ENCODE measurements at regions not wholly inside any gene's neighbourhood (a gene's known extent, or its start where the extent isn't known, plus 50 kb on each side); places are given as distances from the start of the nearest gene placed in this dataset.

- no peak for TF ChIP-seq CTCF (IDR thresholded peaks at IDR 0.05)
Observed at GRCh38 chr6:44594481-44594880, 207.0 kb downstream of the CDC5L start.

DNA sequence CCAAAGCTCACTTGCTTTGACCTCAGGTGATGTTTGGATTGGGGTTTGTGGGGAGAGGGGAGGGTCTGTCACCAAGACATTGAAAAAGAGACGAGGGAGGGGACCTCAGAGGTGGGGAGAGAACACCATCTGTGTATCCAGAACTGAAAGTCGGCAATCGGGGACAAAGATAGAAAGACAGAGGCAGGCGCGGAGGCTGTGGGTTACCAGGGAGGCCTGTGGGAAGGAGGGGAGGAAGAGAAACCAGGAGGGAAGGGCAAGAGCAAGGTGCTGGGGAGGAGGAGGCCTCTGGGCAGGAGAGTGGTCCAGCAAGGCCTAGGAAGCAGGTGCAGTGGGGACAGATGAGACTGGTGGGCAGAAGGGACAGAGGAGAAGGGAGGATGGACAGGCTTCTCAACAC is 211.2 kb downstream of the CDC5L start:
- TF ChIP-seq CTCF (IDR thresholded peaks at IDR 0.05) = no peak

DNA sequence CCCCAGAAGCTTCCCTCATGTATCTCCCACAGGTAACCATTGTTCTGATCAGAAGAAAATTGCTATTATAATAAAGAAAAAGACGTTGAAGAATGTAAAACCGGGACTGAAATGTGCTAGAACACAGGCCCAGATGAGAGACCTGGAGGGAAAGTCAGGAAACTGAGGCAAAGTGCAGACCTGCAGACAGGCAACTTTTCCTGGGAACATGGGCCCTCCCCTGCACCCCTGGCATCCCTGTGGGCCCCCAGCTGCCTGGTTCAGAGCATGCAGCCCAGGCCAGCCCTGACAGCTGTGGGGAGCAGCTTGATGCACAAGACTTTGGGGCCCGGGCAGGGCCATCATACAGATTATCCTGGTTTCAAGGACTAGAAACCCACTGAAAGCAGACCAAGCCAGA is 212.2 kb downstream of the CDC5L start:
- no peak for TF ChIP-seq CTCF (IDR thresholded peaks at IDR 0.05)

DNA sequence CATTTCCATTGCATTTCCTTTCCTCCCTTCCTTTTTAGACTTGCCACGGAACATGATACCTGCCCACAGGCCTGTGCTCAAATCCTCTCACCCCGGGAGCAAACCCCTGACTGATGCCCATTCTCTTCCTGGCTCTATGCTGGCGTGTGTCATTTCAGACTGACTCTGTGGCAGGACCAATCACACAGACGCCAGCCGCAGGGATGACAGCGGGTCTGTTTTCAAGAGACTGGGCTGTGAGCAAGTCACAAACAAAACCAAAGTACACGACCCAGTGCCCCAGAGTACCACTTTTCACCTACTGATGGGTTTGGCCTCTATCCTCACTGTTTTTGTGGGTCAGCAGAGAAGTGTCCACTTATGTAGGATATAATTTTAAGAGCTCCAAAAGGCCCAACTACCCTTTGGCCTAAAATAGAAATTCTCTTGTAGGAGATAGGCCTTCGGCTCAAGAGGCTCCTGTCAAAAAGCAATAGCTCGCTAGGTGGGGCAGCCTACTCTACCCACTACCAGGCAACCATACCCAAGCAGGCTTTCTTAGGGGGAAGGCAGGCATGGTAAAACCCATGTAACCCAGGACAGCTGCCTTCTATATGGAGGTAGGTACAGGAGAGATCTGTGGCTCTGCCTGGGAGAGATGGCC is 215.7 kb downstream of the CDC5L start:
- TF ChIP-seq CTCF (IDR thresholded peaks at IDR 0.05) = no peak

GRCh38 chr6:44606504-44606903 is 219.0 kb downstream of the CDC5L start:
- no peak for TF ChIP-seq CTCF (IDR thresholded peaks at IDR 0.05)

GRCh38 chr6:44606976-44607375 is 219.5 kb downstream of the CDC5L start:
- TF ChIP-seq CTCF (IDR thresholded peaks at IDR 0.05) = no peak

DNA sequence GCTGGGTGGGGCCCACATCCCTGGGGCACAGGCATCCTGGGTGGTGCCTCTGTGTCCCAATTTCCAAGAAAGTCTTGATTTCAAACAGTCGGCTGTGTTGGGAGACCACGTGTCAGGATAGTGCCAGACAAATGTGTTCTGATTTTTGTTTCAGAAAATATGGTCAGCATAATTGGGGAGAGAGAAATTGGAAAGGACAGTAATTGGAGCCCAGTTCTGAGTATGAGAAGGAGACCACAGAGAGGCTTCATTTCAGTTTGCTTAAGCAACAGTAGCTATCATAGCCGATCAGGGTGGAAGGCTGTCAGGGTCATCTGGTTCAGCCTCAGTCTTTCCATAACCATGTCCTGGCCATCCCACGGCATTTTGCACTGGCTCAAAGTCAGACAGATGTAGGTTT is 220.7 kb downstream of the CDC5L start:
- no peak for TF ChIP-seq CTCF (IDR thresholded peaks at IDR 0.05)

- TF ChIP-seq CTCF (IDR thresholded peaks at IDR 0.05) = no peak
Observed at GRCh38 chr6:44609051-44609612, 221.6 kb downstream of the CDC5L start.

All from LNCAP (cell line).